K562 (cell line): ENCODE measurements at regions not wholly inside any gene's neighbourhood (a gene's known extent, or its start where the extent isn't known, plus 50 kb on each side); places are given as distances from the start of the nearest gene placed in this dataset.
A peak's percentile ranks its signal among the peaks of the same experiment; 100 is the strongest.

ENCODE experiments used
- ATAC-seq: fragments of 200-7000 bp; cut with Tn5 transposase; 3 replicates; pipeline ENCODE4 v1.9.1; 2020; ENCODE audit warnings: moderate library complexity
- BruUV-seq: library from RNA; stranded (reverse); fragments of 400-500 nt; replicated peaks from 2 replicates; lab custom pipeline; 2021; lab: Mats Ljungman, UMichigan
- CTCF ChIA-PET: fragments of 300-600 bp; formaldehyde crosslinking; extraction: SDS; loops from one replicate; lab custom pipeline; 2021; ENCODE audit warnings: low intra/inter-chr PET ratio; lab: Yijun Ruan, JAX
- POLR2A ChIA-PET: fragments of 300-600, 350-650 bp; sonication (Branson Sonifier 250); formaldehyde crosslinking; extraction: SDS; loops from one replicate; lab custom pipeline; 2021; ENCODE audit warnings: antibody characterized with exemption, inconsistent platforms; lab: Yijun Ruan, JAX
- DNase-seq, 4 experiments: peaks; one replicate each; pipeline versions ENCODE4 v3.0.0 to v3.0.0-alpha.2; 2011 to 2018; ENCODE audit warnings: low spot score in 3 of 4, mixed read lengths in 3 of 4; ENCODE audit errors: extremely low read depth in 1 of 4
- FAIRE-seq: peaks from 2 replicates; lab custom pipeline; 2011; peaks lifted over from hg19 to GRCh38; lab: Jason Lieb, UNC
- H2AFZ ChIP-seq: 2 replicates; pipeline ENCODE4 v1.6.0; 2011; ENCODE audit warnings: low read depth, low read length, control low read depth, inconsistent platforms
- H3K27ac ChIP-seq: fragments of 200-600 bp; 3 replicates; pipeline ENCODE4 v1.8.0; 2011; ENCODE audit warnings: low read depth, mild to moderate bottlenecking, control low read depth, inconsistent platforms, low read length, moderate library complexity, mixed read lengths; ENCODE audit errors: extremely low read depth
- H3K27me3 ChIP-seq, 2 experiments: fragments of 300-600 bp in 1 of 2; 2 replicates in 1 of 2; 3 replicates in 1 of 2; pipeline versions ENCODE4 v1.6.0 to v1.8.0; 2011; ENCODE audit warnings: inconsistent platforms in 2 of 2, low read length in 2 of 2, mild to moderate bottlenecking in 1 of 2, mixed read lengths in 1 of 2, moderate library complexity in 1 of 2; ENCODE audit not compliant: control insufficient read depth in 2 of 2, insufficient read depth in 2 of 2
- H3K36me3 ChIP-seq: fragments of 300-600 bp; 3 replicates; pipeline ENCODE4 v1.8.0; 2011; ENCODE audit warnings: mild to moderate bottlenecking, low read length, inconsistent platforms; ENCODE audit not compliant: control insufficient read depth, insufficient read depth
- H3K4me1 ChIP-seq, 2 experiments: fragments of 200-600 bp in 1 of 2; replicated peaks in 1 of 2; 2 replicates in 1 of 2; 3 replicates in 1 of 2; pipeline versions ENCODE4 v1.5.1 to v1.8.0; 2011; ENCODE audit warnings: inconsistent platforms in 2 of 2, low read length in 2 of 2, mild to moderate bottlenecking in 1 of 2, mixed read lengths in 1 of 2, moderate library complexity in 1 of 2; ENCODE audit not compliant: control insufficient read depth in 2 of 2, insufficient read depth in 2 of 2
- H3K4me2 ChIP-seq: 2 replicates; pipeline ENCODE4 v1.6.1; 2011; ENCODE audit warnings: low read length, control low read depth, inconsistent platforms, mixed read lengths; ENCODE audit not compliant: insufficient read depth
- H3K4me3 ChIP-seq: fragments of 200-600 bp; sonication (generic), shearing (Covaris generic); 2 replicates; pipeline ENCODE4 v1.5.1; 2016; ENCODE audit warnings: control low read depth, inconsistent platforms
- H3K79me2 ChIP-seq: fragments of 200-600 bp; 3 replicates; pipeline ENCODE4 v1.8.0; 2011; ENCODE audit warnings: low read length, inconsistent platforms; ENCODE audit not compliant: control insufficient read depth, insufficient read depth
- H3K9ac ChIP-seq, 2 experiments: 2 replicates each; pipeline versions ENCODE4 v1.6.0 to v1.6.1; 2011; ENCODE audit warnings: low read depth in 2 of 2, low read length in 2 of 2, control low read depth in 1 of 2, inconsistent platforms in 1 of 2, mild to moderate bottlenecking in 1 of 2, mixed read lengths in 1 of 2; ENCODE audit not compliant: insufficient read depth in 1 of 2
- H3K9me1 ChIP-seq: one replicate; pipeline ENCODE4 v1.6.0; 2011; ENCODE audit warnings: inconsistent platforms, mild to moderate bottlenecking, low read length, moderate library complexity; ENCODE audit not compliant: control insufficient read depth, insufficient read depth
- H3K9me3 ChIP-seq: replicated peaks from 2 replicates; pipeline ENCODE4 v1.5.1; 2011; ENCODE audit warnings: low read depth, low read length, inconsistent platforms; ENCODE audit not compliant: control insufficient read depth, insufficient read depth
- H4K20me1 ChIP-seq: replicated peaks from 2 replicates; pipeline ENCODE4 v1.6.1; 2011; ENCODE audit warnings: low read length, inconsistent platforms, mixed read lengths; ENCODE audit not compliant: control insufficient read depth, insufficient read depth
- CBX3 ChIP-seq, 2 experiments: IDR thresholded peaks; 1 replicate in 1 of 2; 2 replicates in 1 of 2; pipeline ENCODE4 v1.6.1; 2012; ENCODE audit warnings: inconsistent platforms in 2 of 2, low read length in 2 of 2, borderline replicate concordance in 1 of 2, control low read depth in 1 of 2
- HLTF ChIP-seq: fragments of 450-650 bp; IDR thresholded peaks from 2 replicates; pipeline ENCODE4 v1.6.1; 2016
- MAFF ChIP-seq: IDR thresholded peaks from 2 replicates; pipeline ENCODE4 v1.6.1; 2012; ENCODE audit warnings: low read length, improper control_type of control experiment
- RBM25 ChIP-seq: fragments of 200-400 bp; formaldehyde crosslinking; IDR thresholded peaks from 2 replicates; pipeline ENCODE4 v1.6.1; 2018; ENCODE audit warnings: low read length, low read depth, moderate library complexity; ENCODE audit not compliant: severe bottlenecking
- RBM34 ChIP-seq: fragments of 200-400 bp; formaldehyde crosslinking; IDR thresholded peaks from 2 replicates; pipeline ENCODE4 v1.6.1; 2018; ENCODE audit warnings: low read length, borderline replicate concordance; ENCODE audit not compliant: insufficient read depth
- TRIM24 ChIP-seq, 2 experiments: fragments of 450-650 bp; IDR thresholded peaks; 2 replicates each; pipeline ENCODE4 v1.6.1; 2016
- TRIM28 ChIP-seq: fragments of 450-650 bp; IDR thresholded peaks from 2 replicates; pipeline ENCODE4 v1.6.1; 2017
- ZNF124 ChIP-seq: sonication (generic); formaldehyde crosslinking; IDR thresholded peaks from 2 replicates; pipeline ENCODE4 v1.8.1; 2022; ENCODE audit warnings: missing genetic modification reagents
- in situ Hi-C: fragments of 300-500 bp; cut with MboI; formaldehyde crosslinking; loops from 4 replicates; pipeline ENCODE4 v1.15.0; 2018; ENCODE audit warnings: inconsistent platforms, mixed read lengths
- intact Hi-C: fragments of 100-400 bp; cut with micrococcal nuclease; formaldehyde crosslinking; loops from 2 replicates; pipeline ENCODE4 v1.14.2; 2022
- TF ChIP-seq, protein P1 (sequence below): fragments of 450-650 bp; IDR thresholded peaks from 2 replicates; pipeline ENCODE4 v1.6.1; 2018; ENCODE audit warnings: mild to moderate bottlenecking, low read depth; ENCODE audit not compliant: partially characterized antibody
- TF ChIP-seq, protein P2 (sequence below): sonication (generic); formaldehyde crosslinking; IDR thresholded peaks from 2 replicates; pipeline ENCODE4 v1.9.0; 2022; ENCODE audit warnings: mild to moderate bottlenecking, missing genetic modification reagents

DNA sequence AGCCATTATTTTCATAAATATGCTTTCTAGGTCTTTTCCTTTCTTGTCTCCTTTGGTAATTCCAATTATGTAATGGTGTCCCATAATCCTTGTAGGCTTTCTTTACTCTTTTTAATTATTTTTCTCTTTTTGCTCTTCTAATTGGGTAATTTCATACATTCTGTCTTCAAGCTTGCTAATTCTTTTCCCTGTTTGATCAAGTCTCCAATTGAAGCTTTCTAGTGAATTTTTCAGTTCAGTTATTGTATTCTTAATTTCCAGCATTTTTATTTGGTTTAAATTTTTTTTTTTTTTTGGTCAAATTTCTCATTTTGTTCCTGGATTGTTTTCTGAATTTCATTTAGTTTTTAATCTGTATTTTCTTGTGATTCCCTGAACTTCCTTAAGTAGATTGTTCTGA is 74.9 kb upstream of the UST start:
- Histone ChIP-seq H3K79me2 (no peaks in the 10 kb centered on the region), H3K4me1 (no peaks in the 10 kb centered on the region), H3K27me3 (no peaks in the 10 kb centered on the region), H3K9me1 (no peaks in the 10 kb centered on the region), H3K36me3 (no peaks in the 10 kb centered on the region), H3K4me3 (no peak overlapping the region), H3K4me2 (no peak overlapping the region)
- ChIA-PET CTCF (interaction anchor here (0.7 kb wide), 1 partner anchor 1234 kb away, joined by 3 read pairs; no protein-coding TSS in a partner anchor), POLR2A (no interaction called here)
- intact Hi-C loops: no loop called here
- no TSS peak for BruUV-seq
- no peak for DNase-seq
- FAIRE-seq: no peak
- TF ChIP-seq TRIM28 (peak; percentile 85; the same call in 1 of the 2 replicates), CBX3 (IDR thresholded peaks at IDR 0.05; ENCODE audit: borderline replicate concordance in 1 of 2, low read length in 2 of 2) (0 out of 3 replicates have a peak, but pooled peaks of 1 of the 2 experiments have one; percentile 18), RBM25 (no peak), RBM34 (no peak), HLTF (peak; percentile 80; the same call in 1 of the 2 replicates), MAFF (no peak), TRIM24 (IDR thresholded peaks at IDR 0.05) (0 out of 4 replicates have a peak, but pooled peaks of 1 of the 2 experiments have one; percentile 11), ZNF124 (no peak)
- TF ChIP-seq, protein P1, sequence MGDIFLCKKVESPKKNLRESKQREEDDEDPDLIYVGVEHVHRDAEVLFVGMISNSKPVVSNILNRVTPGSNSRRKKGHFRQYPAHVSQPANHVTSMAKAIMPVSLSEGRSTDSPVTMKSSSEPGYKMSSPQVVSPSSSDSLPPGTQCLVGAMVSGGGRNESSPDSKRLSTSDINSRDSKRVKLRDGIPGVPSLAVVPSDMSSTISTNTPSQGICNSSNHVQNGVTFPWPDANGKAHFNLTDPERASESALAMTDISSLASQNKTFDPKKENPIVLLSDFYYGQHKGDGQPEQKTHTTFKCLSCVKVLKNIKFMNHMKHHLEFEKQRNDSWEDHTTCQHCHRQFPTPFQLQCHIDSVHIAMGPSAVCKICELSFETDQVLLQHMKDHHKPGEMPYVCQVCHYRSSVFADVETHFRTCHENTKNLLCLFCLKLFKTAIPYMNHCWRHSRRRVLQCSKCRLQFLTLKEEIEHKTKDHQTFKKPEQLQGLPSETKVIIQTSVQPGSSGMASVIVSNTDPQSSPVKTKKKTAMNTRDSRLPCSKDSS: peak; percentile 61
- TF ChIP-seq, protein P2, sequence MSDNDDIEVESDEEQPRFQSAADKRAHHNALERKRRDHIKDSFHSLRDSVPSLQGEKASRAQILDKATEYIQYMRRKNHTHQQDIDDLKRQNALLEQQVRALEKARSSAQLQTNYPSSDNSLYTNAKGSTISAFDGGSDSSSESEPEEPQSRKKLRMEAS: no peak
- TF ChIP-seq, all 486 proteins: peak for 5
- Histone ChIP-seq H3K27ac (no peak overlapping the region), H3K9ac (no peak overlapping the region), H2AFZ (no peak overlapping the region), H4K20me1 (no peaks in the 10 kb centered on the region), H3K9me3 (peaks cover 5% of the 10 kb centered on the region; the same call in 1 of the 2 replicates)
- ATAC-seq: no peak
- in situ Hi-C loops: no loop called here
